ENCODE measurements at regions not wholly inside any gene's neighbourhood (a gene's known extent, or its start where the extent isn't known, plus 50 kb on each side); places are given as distances from the start of the nearest gene placed in this dataset.

GRCh38 chr1:95562230-95562629 is 328.2 kb downstream of the RWDD3 start:
- H3K9me3 Mint-ChIP-seq: peaks cover 54% of the 10 kb centered on the region
- H3K27me3 Mint-ChIP-seq (ENCODE audit: insufficient read depth): no peaks in the 10 kb centered on the region
- H3K36me3 Mint-ChIP-seq (ENCODE audit: low read depth): 0 out of 2 replicates have a peak, but pooled peaks cover 4% of the 10 kb centered on the region
- H3K27ac Mint-ChIP-seq: no peak overlapping the region
- TF ChIP-seq CTCF (IDR thresholded peaks at IDR 0.05): no peak
- no peaks in the 10 kb centered on the region for H3K4me1 Mint-ChIP-seq (ENCODE audit: low read depth)
- DNase-seq: no peak
- no peak overlapping the region for H3K4me3 Mint-ChIP-seq

DNA sequence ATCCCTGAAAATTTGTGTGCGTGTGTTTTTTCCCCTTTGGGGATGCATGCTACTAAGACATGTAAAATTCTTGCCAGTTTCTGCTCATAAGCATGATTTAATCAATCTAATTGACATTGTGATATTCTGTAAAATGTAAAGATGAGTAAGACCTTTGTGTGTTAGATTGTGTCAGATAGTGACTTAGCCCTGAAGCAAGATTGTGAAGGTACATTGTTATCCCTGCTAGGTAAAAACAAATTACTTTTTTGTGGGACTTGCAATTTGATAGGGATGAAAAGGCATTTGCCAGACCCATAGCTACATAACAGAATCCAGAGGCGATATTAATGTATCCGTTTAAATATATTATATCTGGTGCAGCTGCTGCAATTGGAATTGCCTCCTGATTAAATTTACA is 338.0 kb downstream of the RWDD3 start:
- H3K27ac Mint-ChIP-seq: no peak overlapping the region
- no peaks in the 10 kb centered on the region for H3K27me3 Mint-ChIP-seq (ENCODE audit: insufficient read depth)
- peaks cover 59% of the 10 kb centered on the region for H3K9me3 Mint-ChIP-seq
- H3K36me3 Mint-ChIP-seq (ENCODE audit: low read depth): peaks cover 3% of the 10 kb centered on the region; the same call in 1 of the 2 replicates
- no peak for DNase-seq
- H3K4me1 Mint-ChIP-seq (ENCODE audit: low read depth): no peaks in the 10 kb centered on the region
- TF ChIP-seq CTCF (IDR thresholded peaks at IDR 0.05): no peak
- no peak overlapping the region for H3K4me3 Mint-ChIP-seq

DNA sequence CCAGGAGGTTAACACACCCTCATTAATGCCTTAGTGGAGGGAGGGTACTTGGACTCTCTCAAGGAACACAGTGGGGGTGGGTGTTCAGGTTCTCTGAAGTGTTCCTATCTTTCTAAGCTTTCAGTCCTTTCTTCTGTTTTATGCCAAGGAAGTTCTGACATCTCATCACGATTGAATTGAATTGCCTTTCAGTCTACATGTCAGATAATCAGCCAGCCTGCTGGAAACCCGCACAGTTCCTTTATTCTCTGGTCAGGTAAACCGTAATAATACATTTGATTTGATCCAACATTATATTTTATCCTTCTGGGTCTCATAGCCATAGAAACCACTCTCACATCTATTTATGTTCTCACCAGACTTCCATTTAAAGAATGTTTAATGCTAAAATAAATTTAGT is 339.0 kb downstream of the RWDD3 start:
- H3K4me1 Mint-ChIP-seq (ENCODE audit: low read depth): no peaks in the 10 kb centered on the region
- no peak overlapping the region for H3K4me3 Mint-ChIP-seq
- TF ChIP-seq CTCF (IDR thresholded peaks at IDR 0.05): no peak
- peaks cover 8% of the 10 kb centered on the region; the same call in 1 of the 2 replicates for H3K36me3 Mint-ChIP-seq (ENCODE audit: low read depth)
- no peak overlapping the region for H3K27ac Mint-ChIP-seq
- no peaks in the 10 kb centered on the region for H3K27me3 Mint-ChIP-seq (ENCODE audit: insufficient read depth)
- H3K9me3 Mint-ChIP-seq: peaks cover 55% of the 10 kb centered on the region
- no peak for DNase-seq

GRCh38 chr1:95575291-95575690 is 341.3 kb downstream of the RWDD3 start:
- H3K36me3 Mint-ChIP-seq (ENCODE audit: low read depth): peaks cover 8% of the 10 kb centered on the region; the same call in 1 of the 2 replicates
- H3K27me3 Mint-ChIP-seq (ENCODE audit: insufficient read depth): no peaks in the 10 kb centered on the region
- DNase-seq: no peak
- no peak overlapping the region for H3K4me3 Mint-ChIP-seq
- no peaks in the 10 kb centered on the region for H3K4me1 Mint-ChIP-seq (ENCODE audit: low read depth)
- TF ChIP-seq CTCF (IDR thresholded peaks at IDR 0.05): no peak
- peaks cover 48% of the 10 kb centered on the region for H3K9me3 Mint-ChIP-seq
- H3K27ac Mint-ChIP-seq: no peak overlapping the region

DNA sequence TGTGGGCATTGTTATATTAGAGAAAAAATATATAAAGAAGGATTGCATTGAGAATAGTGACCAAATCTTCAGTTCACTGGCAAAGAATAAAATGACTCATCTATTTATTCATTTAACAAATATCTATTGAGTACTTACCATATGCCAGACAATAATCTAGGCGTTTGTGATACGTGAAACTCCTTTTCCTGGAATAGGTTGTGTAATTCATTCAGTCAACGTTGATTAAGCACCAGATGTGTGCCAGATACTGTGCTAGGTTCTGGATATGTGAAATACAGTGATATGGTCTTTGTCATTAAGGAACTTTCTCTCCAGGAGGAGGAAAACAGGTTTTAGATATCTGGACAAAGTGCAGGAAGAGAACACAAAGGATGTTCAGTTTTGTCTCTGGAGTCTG is 344.5 kb downstream of the RWDD3 start:
- H3K27ac Mint-ChIP-seq: no peak overlapping the region
- H3K4me3 Mint-ChIP-seq: no peak overlapping the region
- no peaks in the 10 kb centered on the region for H3K4me1 Mint-ChIP-seq (ENCODE audit: low read depth)
- DNase-seq: no peak
- no peaks in the 10 kb centered on the region for H3K27me3 Mint-ChIP-seq (ENCODE audit: insufficient read depth)
- peaks cover 37% of the 10 kb centered on the region for H3K9me3 Mint-ChIP-seq
- TF ChIP-seq CTCF (IDR thresholded peaks at IDR 0.05): no peak
- peaks cover 8% of the 10 kb centered on the region; the same call in 1 of the 2 replicates for H3K36me3 Mint-ChIP-seq (ENCODE audit: low read depth)

GRCh38 chr1:95582191-95582590 is 348.2 kb downstream of the RWDD3 start:
- no peak for TF ChIP-seq CTCF (IDR thresholded peaks at IDR 0.05)
- peaks cover 19% of the 10 kb centered on the region for H3K9me3 Mint-ChIP-seq
- no peak for DNase-seq
- H3K27me3 Mint-ChIP-seq (ENCODE audit: insufficient read depth): no peaks in the 10 kb centered on the region; the same call in 1 of the 2 replicates
- H3K27ac Mint-ChIP-seq: no peak overlapping the region
- H3K4me1 Mint-ChIP-seq (ENCODE audit: low read depth): no peaks in the 10 kb centered on the region
- peaks cover 3% of the 10 kb centered on the region; the same call in 1 of the 2 replicates for H3K36me3 Mint-ChIP-seq (ENCODE audit: low read depth)
- H3K4me3 Mint-ChIP-seq: no peak overlapping the region
